Spleen (tissue), 11 donors: ENCODE measurements at regions not wholly inside any gene's neighbourhood (a gene's known extent, or its start where the extent isn't known, plus 50 kb on each side); places are given as distances from the start of the nearest gene placed in this dataset.

Source experiments
- DNase-seq: peaks from one replicate; pipeline ENCODE4 v3.0.0-alpha.2; 2020
- H3K27ac ChIP-seq, 8 donors: fragments of 200-600 bp; sonication (generic) in 7 of 8; 1 replicate in 4 of 8; 2 replicates in 4 of 8; pipeline versions ENCODE4 v1.5.0 to v1.8.0; 2016 to 2021; ENCODE audit warnings: inconsistent platforms in 4 of 8, mild to moderate bottlenecking in 4 of 8, moderate library complexity in 1 of 8
- H3K27me3 ChIP-seq, 7 donors: fragments of 200-600 bp; sonication (generic) in 6 of 7; replicated peaks in 1 of 7; 1 replicate in 4 of 7; 2 replicates in 3 of 7; pipeline versions ENCODE4 v1.5.0 to v1.8.0; 2016 to 2021; ENCODE audit warnings: inconsistent platforms in 3 of 7, mild to moderate bottlenecking in 1 of 7
- H3K36me3 ChIP-seq, 6 donors: fragments of 200-600 bp; sonication (generic) in 5 of 6; 1 replicate in 4 of 6; 2 replicates in 2 of 6; pipeline versions ENCODE4 v1.5.0 to v1.8.0; 2016 to 2021; ENCODE audit warnings: inconsistent platforms in 2 of 6
- H3K4me1 ChIP-seq, 6 donors: fragments of 200-600 bp; sonication (generic) in 5 of 6; 1 replicate in 3 of 6; 2 replicates in 3 of 6; pipeline versions ENCODE4 v1.5.0 to v1.8.0; 2016 to 2021; ENCODE audit warnings: inconsistent platforms in 3 of 6
- H3K4me3 ChIP-seq, 8 donors: fragments of 200-600 bp; sonication (generic) in 7 of 8; 1 replicate in 4 of 8; 2 replicates in 4 of 8; pipeline versions ENCODE4 v1.5.0 to v1.8.0; 2016 to 2021; ENCODE audit warnings: inconsistent platforms in 4 of 8, mild to moderate bottlenecking in 4 of 8, moderate library complexity in 2 of 8
- H3K9me3 ChIP-seq, 8 donors: fragments of 200-600 bp; sonication (generic) in 7 of 8; 1 replicate in 4 of 8; 2 replicates in 4 of 8; pipeline versions ENCODE4 v1.5.0 to v1.8.0; 2016 to 2021; ENCODE audit warnings: inconsistent platforms in 4 of 8
- POLR2A ChIP-seq, 3 donors: fragments of 450-650 bp; IDR thresholded peaks; one replicate each; pipeline ENCODE4 v1.5.1; 2017; ENCODE audit warnings: antibody characterized with exemption in 3 of 3, mild to moderate bottlenecking in 1 of 3
- POLR2AphosphoS5 ChIP-seq, 3 donors: sonication (generic); formaldehyde crosslinking; IDR thresholded peaks; one replicate each; pipeline ENCODE4 v1.5.1; 2017; ENCODE audit warnings: antibody characterized with exemption in 3 of 3
- WGBS, 5 donors: extraction: QIAGEN DNeasy Blood & Tissue Kit in 3 of 5; methylation state at CpG; one replicate each; pipeline versions ENCODE4 v1.1.5 to v1.1.7; 2013 to 2018; 5-methylcytosine and 5-hydroxymethylcytosine counted together
- intact Hi-C: fragments of 100-400 bp; cut with DNase I; formaldehyde crosslinking; loops from one replicate; pipeline ENCODE4 v1.15.0; 2023; ENCODE audit warnings: low total_unique reads
- TF ChIP-seq, protein P1 (sequence below), 11 experiments: fragments of 200-600 bp in 7 of 11; fragments of 450-650 bp in 4 of 11; sonication (generic) in 4 of 11; IDR thresholded peaks in 8 of 11; conservative IDR thresholded peaks in 3 of 11; 1 replicate in 7 of 11; 2 replicates in 4 of 11; pipeline versions ENCODE4 v1.4.0 to v1.8.0; 2016 to 2021; ENCODE audit warnings: antibody characterized with exemption in 11 of 11, inconsistent platforms in 4 of 11, mild to moderate bottlenecking in 1 of 11
- donor health status: healthy with polysubstance abuse.
- donor health status: DM: no; HTN: no; CAD: no; lungs with moderate emphysema.
- donor health status: DM: no; HTN: no; CAD: no.
- donor health status: Bipolar disorder and iron deficiency.
- donor health status: healthy.
- donor health status: DM: no; HTN: no; CAD: no.
- donor health status: DM: yes; HTN: yes; CAD: no.

GRCh38 chr20:10873026-10873425 is 199.2 kb upstream of the JAG1 start:
- H3K4me3 ChIP-seq, result no peak overlapping the region
- no peaks in the 10 kb centered on the region for H3K27me3 ChIP-seq
- no peak overlapping the region for H3K27ac ChIP-seq
- peaks cover 0 to 9% (median 0%) of the 10 kb centered on the region in 8 donors for H3K9me3 ChIP-seq
- intact Hi-C loops, result no loop called here
- H3K36me3 ChIP-seq, result no peaks in the 10 kb centered on the region
- H3K4me1 ChIP-seq, result no peaks in the 10 kb centered on the region
- no peak for TF ChIP-seq POLR2AphosphoS5 (IDR thresholded peaks at IDR 0.05)
- no peak for TF ChIP-seq POLR2A (IDR thresholded peaks at IDR 0.05)
- TF ChIP-seq, protein P1, sequence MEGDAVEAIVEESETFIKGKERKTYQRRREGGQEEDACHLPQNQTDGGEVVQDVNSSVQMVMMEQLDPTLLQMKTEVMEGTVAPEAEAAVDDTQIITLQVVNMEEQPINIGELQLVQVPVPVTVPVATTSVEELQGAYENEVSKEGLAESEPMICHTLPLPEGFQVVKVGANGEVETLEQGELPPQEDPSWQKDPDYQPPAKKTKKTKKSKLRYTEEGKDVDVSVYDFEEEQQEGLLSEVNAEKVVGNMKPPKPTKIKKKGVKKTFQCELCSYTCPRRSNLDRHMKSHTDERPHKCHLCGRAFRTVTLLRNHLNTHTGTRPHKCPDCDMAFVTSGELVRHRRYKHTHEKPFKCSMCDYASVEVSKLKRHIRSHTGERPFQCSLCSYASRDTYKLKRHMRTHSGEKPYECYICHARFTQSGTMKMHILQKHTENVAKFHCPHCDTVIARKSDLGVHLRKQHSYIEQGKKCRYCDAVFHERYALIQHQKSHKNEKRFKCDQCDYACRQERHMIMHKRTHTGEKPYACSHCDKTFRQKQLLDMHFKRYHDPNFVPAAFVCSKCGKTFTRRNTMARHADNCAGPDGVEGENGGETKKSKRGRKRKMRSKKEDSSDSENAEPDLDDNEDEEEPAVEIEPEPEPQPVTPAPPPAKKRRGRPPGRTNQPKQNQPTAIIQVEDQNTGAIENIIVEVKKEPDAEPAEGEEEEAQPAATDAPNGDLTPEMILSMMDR (IDR thresholded peaks at IDR 0.05 in 8 of 11, conservative IDR thresholded peaks at IDR 0.05 in 3 of 11), result no peak
- WGBS, 5 donors, result 90 to 94% (median 93%) methylated on average over 4 of the region's 4 CpGs
- no peak for DNase-seq

DNA sequence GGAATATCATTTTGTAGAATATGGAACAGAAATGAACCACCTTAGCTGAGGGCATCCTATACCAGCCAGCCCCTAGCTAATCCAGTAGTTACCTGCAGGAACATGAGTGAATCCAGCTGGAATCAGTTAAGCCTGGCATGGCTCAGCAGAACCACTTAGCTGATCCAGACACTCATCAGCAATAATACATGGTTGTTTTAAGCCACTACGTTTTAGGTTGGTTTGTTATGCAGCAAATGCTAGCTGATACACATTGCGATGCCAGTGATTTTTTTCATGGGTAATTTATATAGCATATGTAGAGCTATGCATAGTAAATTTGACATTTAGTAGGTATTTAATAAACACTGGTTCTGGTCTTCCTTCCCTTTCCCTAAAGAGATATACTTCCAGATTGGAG is 201.9 kb upstream of the JAG1 start:
- TF ChIP-seq POLR2AphosphoS5 (IDR thresholded peaks at IDR 0.05) (no peak), POLR2A (IDR thresholded peaks at IDR 0.05) (no peak)
- TF ChIP-seq, protein P1 (IDR thresholded peaks at IDR 0.05 in 8 of 11, conservative IDR thresholded peaks at IDR 0.05 in 3 of 11), result no peak
- 57 to 93% (median 74%) methylated on average over 2 of the region's 2 CpGs for WGBS, 5 donors

GRCh38 chr20:10876558-10876957 is 202.8 kb upstream of the JAG1 start:
- H3K9me3 ChIP-seq, result peaks cover 0 to 9% (median 0%) of the 10 kb centered on the region in 8 donors
- intact Hi-C loops, result no loop called here
- no peaks in the 10 kb centered on the region for H3K36me3 ChIP-seq
- no peaks in the 10 kb centered on the region for H3K27me3 ChIP-seq
- DNase-seq, result no peak
- WGBS, 5 donors, result 49 to 83% (median 77%) methylated on average over 1 of the region's 1 CpG
- H3K27ac ChIP-seq, result no peak overlapping the region
- H3K4me3 ChIP-seq, result no peak overlapping the region
- TF ChIP-seq POLR2A (IDR thresholded peaks at IDR 0.05), result no peak
- TF ChIP-seq, protein P1 (IDR thresholded peaks at IDR 0.05 in 8 of 11, conservative IDR thresholded peaks at IDR 0.05 in 3 of 11), result no peak
- no peak for TF ChIP-seq POLR2AphosphoS5 (IDR thresholded peaks at IDR 0.05)
- H3K4me1 ChIP-seq, result no peaks in the 10 kb centered on the region

More for the DNA sequence above, 201.9 kb upstream of the JAG1 start:
- H3K27ac ChIP-seq, result no peak overlapping the region
- no peaks in the 10 kb centered on the region for H3K4me1 ChIP-seq
- no peak overlapping the region for H3K4me3 ChIP-seq
- DNase-seq, result no peak
- intact Hi-C loops, result no loop called here
- H3K9me3 ChIP-seq, result peaks cover 0 to 9% (median 0%) of the 10 kb centered on the region in 8 donors
- no peaks in the 10 kb centered on the region for H3K27me3 ChIP-seq
- no peaks in the 10 kb centered on the region for H3K36me3 ChIP-seq

- Histone ChIP-seq H3K27ac (no peak overlapping the region), H3K27me3 (no peaks in the 10 kb centered on the region), H3K9me3 (peaks cover 0 to 9% (median 0%) of the 10 kb centered on the region in 8 donors), H3K36me3 (no peaks in the 10 kb centered on the region), H3K4me3 (no peak overlapping the region), H3K4me1 (no peaks in the 10 kb centered on the region)
- no peak for DNase-seq
- TF ChIP-seq POLR2A (IDR thresholded peaks at IDR 0.05) (no peak), POLR2AphosphoS5 (IDR thresholded peaks at IDR 0.05) (no peak)
- TF ChIP-seq, protein P1 (IDR thresholded peaks at IDR 0.05 in 8 of 11, conservative IDR thresholded peaks at IDR 0.05 in 3 of 11), result no peak
- intact Hi-C loops, result no loop called here
- 75 to 93% (median 86%) methylated on average over 3 of the region's 3 CpGs for WGBS, 5 donors
Observed at GRCh38 chr20:10877342-10877741, 203.5 kb upstream of the JAG1 start.
